G401 (cell line): ENCODE measurements at regions not wholly inside any gene's neighbourhood (a gene's known extent, or its start where the extent isn't known, plus 50 kb on each side); places are given as distances from the start of the nearest gene placed in this dataset.
A peak's percentile ranks its signal among the peaks of the same experiment; 100 is the strongest.

ENCODE experiments used
- DNase-seq: peaks from one replicate; pipeline ENCODE4 v3.0.0-alpha.2; 2015; ENCODE audit warnings: low spot score
- in situ Hi-C: cut with HindIII; loops from 2 replicates; pipeline ENCODE4 v1.10.0; 2016; ENCODE audit warnings: low sequenced_read_pairs, mixed read lengths

DNA sequence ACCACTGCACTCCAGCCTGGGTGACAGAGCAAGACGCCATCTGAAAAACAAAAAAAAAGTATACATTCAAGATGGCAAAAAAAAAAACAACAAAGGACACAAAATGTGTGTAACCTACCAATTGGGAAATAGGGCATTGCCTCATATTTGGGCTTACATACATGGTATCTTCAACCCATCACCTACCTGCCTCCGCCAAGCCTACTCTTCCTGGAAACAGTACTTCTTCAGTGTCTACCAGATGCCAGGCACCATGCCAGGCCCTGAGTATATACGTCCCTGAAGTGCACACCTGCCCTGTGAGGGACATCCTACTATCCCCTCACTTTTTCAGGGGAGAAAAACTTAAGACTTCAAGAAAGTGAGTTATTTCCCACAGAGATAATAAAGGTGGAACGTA, 160.2 kb downstream of the TOMM20 start:
- DNase-seq: no peak
- in situ Hi-C loops: loop anchor here (25.0 kb wide), 1 partner anchor 119 kb away; no protein-coding TSS in a partner anchor

GRCh38 chr1:234967121-234967520, 161.5 kb downstream of the TOMM20 start:
- in situ Hi-C loops: loop anchor here (25.0 kb wide), 1 partner anchor 120 kb away; no protein-coding TSS in a partner anchor
- DNase-seq: no peak

DNA sequence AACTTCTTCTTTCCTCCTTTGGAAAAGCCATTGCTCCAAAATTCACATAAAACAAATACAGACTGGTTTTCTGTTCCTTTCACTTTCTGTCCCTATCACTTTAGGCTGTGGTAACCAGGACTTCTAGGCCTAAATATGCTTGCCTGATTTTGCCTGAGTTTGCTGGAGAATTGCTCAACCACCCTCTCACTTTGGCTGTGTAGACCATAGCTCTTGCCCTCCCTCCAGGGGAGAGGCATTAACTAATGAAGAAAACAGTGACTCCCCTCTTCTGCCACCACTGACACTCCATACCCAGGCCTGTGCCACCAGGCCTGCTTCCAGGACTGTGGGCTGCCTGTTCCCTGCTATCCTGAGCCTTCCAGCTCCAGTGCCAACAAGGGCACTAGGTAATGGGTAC, 163.5 kb downstream of the TOMM20 start:
- no peak for DNase-seq
- in situ Hi-C loops: loop anchor here (25.0 kb wide), 1 partner anchor 122 kb away; no protein-coding TSS in a partner anchor

- DNase-seq: no peak
- in situ Hi-C loops: loop anchor here (25.0 kb wide), 1 partner anchor 123 kb away; no protein-coding TSS in a partner anchor
Observed at GRCh38 chr1:234963904-234964702, 164.5 kb downstream of the TOMM20 start.

GRCh38 chr1:234963180-234963903, 165.3 kb downstream of the TOMM20 start:
- in situ Hi-C loops: loop anchor here (25.0 kb wide), 1 partner anchor 124 kb away; no protein-coding TSS in a partner anchor
- no peak for DNase-seq

DNA sequence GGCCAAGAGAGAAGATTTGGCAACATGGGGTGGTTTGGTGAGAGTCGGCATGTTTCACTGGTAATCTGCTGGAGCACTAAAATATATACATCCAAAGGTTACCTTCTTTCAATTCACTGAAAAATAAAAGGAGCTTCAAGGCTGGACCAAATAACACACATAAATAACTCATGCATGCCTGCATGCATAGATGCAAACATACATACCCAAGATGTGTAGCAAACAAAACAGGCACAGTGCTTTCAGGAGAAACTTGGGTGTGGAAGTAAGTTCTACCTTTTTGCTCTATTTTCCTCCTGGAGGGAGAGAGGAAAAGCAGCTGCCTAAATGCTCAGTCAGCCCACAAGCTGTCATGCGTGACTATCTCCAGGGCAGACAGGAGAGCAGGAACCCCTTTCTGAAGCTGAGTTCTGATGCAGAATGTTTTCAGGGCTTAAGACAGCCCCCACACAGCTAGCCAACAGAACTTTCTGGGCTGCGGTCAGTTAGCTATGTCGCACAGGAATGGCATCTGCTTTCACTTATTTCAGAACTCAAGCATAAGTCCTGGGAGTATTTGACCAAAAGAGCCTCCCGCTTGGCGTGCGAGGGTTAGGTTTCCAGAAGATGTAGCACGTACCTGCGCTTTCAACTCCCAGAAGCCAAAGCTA, 166.2 kb downstream of the TOMM20 start:
- DNase-seq: no peak
- in situ Hi-C loops: loop anchor here (25.0 kb wide), 1 partner anchor 125 kb away; no protein-coding TSS in a partner anchor

DNA sequence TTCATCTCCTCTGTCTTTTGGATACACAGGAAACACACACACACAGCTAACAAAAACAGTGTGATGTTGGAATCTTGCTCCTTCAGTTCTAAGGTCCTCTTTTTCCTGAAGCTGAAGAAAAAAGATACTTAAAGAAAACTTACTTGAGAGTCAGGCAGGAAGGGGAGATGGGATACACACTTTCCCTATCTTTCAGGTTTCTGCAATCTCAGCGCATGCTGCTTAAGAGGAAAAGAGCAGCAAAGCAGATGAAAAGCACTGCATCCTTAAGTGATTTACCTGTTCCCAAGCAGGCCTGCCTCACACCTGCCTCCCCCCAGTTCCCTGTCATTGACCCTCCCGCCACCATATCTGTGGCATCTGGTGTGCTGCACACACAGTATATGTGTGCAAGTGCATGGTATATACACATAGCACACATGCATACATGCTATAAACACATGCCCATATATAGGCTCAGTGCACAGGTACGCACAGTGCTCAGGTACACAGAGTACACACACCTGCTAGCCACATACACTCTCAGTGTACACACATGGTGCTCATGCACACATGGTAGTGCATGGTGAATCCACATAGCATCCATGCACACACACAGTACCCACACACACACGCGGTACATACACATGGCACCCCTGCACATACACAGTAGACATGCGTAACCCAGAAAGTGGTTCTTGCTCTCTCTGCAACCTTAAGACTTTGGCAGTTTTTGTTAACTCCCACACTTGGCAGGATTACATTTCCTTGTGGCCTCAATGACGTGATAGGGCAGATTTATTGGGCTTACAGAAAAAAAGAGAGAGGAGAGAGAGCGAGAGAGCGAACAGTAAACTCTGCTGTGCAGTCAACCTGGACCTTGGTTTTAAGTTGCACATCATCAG, 166.9 kb downstream of the TOMM20 start:
- DNase-seq: no peak
- in situ Hi-C loops: loop anchor here (25.0 kb wide), 1 partner anchor 126 kb away; no protein-coding TSS in a partner anchor

DNA sequence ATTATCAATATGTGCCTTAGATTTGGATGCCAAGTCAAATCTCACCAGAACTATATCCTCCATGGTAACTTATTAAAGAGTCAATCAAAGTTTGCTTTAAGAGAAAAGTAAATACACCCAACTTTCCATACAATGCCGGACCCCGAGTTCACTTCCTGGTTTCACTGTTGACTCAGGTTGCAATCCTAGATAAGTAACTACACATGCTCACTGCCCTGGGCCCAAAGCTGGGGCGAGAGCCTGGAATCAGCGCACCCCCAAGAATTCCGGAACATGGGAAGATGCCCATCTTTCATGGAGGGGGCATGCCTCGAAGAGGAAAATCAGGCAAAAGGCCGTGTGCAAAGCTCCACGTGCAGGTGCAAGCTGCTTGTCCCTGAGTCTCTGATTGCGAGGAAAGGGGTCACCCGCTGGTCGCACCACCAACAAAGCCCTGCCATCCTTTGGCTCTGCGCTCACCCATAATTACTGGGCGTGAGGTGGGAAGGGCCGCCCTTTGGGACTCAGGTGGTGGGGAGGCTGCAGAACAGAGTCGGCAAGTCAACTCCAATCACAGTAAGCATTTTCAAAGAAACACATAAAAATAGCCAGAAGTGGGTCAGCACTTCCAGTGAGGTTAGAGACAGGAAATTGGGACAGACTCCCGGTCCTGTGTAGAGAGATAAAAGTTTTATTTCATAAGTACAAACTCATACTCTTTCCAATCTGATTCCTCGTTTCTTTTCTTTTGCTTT, 167.7 kb downstream of the TOMM20 start:
- DNase-seq: no peak
- in situ Hi-C loops: loop anchor here (25.0 kb wide), 1 partner anchor 126 kb away; no protein-coding TSS in a partner anchor

- no peak for DNase-seq
- in situ Hi-C loops: loop anchor here (25.0 kb wide), 1 partner anchor 128 kb away; no protein-coding TSS in a partner anchor
Observed at GRCh38 chr1:234958706-234959657, 169.7 kb downstream of the TOMM20 start.

DNA sequence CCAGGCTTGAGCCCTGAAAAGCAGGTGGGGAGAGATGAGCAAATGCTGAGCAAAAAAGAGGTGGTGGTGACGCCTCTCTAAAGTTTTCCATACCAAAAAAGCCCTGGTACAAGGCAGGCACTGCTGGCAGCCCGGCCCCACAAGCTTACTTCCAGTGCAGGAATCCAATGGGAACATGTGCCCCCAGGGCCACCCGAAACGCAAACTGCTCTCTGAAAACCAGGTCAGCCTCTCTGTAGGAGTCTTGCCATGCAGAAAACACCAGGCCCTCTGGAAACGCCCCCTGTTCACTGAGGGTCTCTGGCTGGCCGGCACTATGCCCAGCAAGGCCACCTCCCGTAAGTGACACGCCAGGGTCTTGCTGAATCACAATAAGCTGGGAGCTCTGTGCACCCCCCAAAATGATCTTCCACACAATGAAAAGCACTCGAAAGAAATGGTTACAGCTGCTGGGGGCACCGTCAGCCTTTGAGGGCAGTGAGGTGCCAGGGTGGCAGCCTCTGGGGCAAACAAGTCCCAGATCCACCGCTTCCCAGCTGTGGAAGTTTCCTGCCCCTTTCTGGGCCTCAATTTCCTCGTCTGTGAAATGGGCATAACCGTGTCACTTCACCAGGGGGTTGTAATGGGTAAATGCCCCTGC, 170.5 kb downstream of the TOMM20 start:
- DNase-seq: no peak
- in situ Hi-C loops: loop anchor here (25.0 kb wide), 1 partner anchor 129 kb away; no protein-coding TSS in a partner anchor

- DNase-seq: peak; percentile 61
- in situ Hi-C loops: loop anchor here (25.0 kb wide), 1 partner anchor 130 kb away; no protein-coding TSS in a partner anchor
Observed at GRCh38 chr1:234957330-234958065, 171.1 kb downstream of the TOMM20 start.

GRCh38 chr1:234956821-234957329, 171.8 kb downstream of the TOMM20 start:
- DNase-seq: peak; percentile 34

DNA sequence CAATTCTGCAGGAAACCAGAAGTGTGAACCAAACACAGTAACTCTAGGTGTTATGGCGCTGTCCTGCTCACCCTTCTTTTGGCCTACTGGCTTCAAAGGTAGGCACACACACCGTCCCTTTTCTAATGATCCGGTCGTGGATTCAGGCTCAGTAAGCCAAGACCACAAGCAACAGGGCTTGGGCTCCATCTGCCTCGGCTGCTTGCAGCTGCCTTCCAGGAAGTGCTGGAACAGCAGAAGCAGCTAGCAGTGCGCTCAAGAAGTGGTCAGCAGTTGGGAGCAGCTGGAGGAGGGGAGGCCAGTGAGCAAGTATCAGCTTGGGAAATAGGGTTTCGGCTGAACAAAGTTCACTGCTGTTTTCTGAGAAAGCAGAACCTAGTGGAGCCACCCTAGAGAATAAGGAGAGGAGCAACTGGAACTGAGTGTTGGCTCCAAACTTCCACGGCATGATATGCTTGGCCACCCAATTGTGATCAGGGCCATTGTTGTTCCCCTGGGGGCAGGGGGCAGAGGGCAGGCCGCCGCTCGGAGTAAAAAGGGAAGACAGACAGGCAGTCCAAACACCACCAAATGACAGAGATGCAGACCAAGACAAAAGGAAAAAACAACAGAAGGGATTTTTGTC, 173.4 kb downstream of the TOMM20 start:
- no peak for DNase-seq
- in situ Hi-C loops: loop anchor here (25.0 kb wide), 1 partner anchor 132 kb away; no protein-coding TSS in a partner anchor

More at GRCh38 chr1:234956821-234957329, 171.8 kb downstream of the TOMM20 start:
- in situ Hi-C loops: loop anchor here (25.0 kb wide), 1 partner anchor 130 kb away; no protein-coding TSS in a partner anchor

DNA sequence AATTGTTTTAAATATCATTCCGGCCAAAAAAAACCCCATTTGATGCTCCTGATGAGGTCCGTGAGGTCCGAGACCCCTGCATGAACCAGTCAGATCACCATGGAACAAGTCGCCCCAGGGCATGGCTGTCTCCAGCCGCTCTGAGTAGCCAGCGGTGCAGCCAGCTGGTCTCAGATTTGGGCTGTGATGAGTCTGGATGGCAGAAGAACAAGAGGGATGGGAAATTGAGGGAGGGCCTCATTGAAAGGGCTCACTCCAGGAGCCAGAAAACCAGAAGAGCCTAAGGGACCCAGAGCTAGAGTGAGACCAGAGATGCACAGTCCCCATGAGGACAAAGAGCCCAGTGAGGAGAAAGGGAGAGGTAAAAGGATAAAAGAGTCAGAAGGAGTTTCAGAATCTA, 174.0 kb downstream of the TOMM20 start:
- in situ Hi-C loops: loop anchor here (25.0 kb wide), 1 partner anchor 133 kb away; no protein-coding TSS in a partner anchor
- no peak for DNase-seq
